Colonic mucosa (tissue), 4 donors: ENCODE measurements at regions not wholly inside any gene's neighbourhood (a gene's known extent, or its start where the extent isn't known, plus 50 kb on each side); places are given as distances from the start of the nearest gene placed in this dataset.

Source experiments
- DNase-seq: peaks from one replicate; pipeline ENCODE4 v3.0.0-alpha.2; 2020
- H3K27ac ChIP-seq: fragments of 200-600 bp; one replicate; pipeline ENCODE4 v1.8.0; 2021
- H3K27me3 ChIP-seq: fragments of 200-600 bp; one replicate; pipeline ENCODE4 v1.8.0; 2021
- H3K36me3 ChIP-seq: fragments of 200-600 bp; one replicate; pipeline ENCODE4 v1.8.0; 2021
- H3K4me1 ChIP-seq: fragments of 200-600 bp; one replicate; pipeline ENCODE4 v1.8.0; 2021; ENCODE audit warnings: mild to moderate bottlenecking
- H3K4me3 ChIP-seq: fragments of 200-600 bp; one replicate; pipeline ENCODE4 v1.8.0; 2021
- H3K9ac ChIP-seq, 2 donors: one replicate each; pipeline ENCODE4 v1.7.0; 2013; ENCODE audit warnings: control low read depth in 2 of 2, low read depth in 2 of 2, low read length in 2 of 2
- H3K9me3 ChIP-seq: fragments of 200-600 bp; one replicate; pipeline ENCODE4 v1.8.0; 2021
- CTCF ChIP-seq: fragments of 200-600 bp; IDR thresholded peaks from one replicate; pipeline ENCODE4 v1.8.0; 2022; ENCODE audit warnings: antibody characterized with exemption, mild to moderate bottlenecking
- intact Hi-C: fragments of 100-400 bp; cut with DNase I; formaldehyde crosslinking; loops from one replicate; pipeline ENCODE4 v1.14.1; 2022
- donor health status: healthy.
- donor health status: DM: no; HTN: no; CAD: no.
- donor health status: DM: no; HTN: no; CAD: no.

GRCh38 chr4:177511611-177512010 is 69.4 kb upstream of the AGA start:
- H3K27ac ChIP-seq: peak overlapping the region; percentile 7
- no peaks in the 10 kb centered on the region for H3K27me3 ChIP-seq
- no peaks in the 10 kb centered on the region for H3K9me3 ChIP-seq
- intact Hi-C loops: no loop called here
- no peaks in the 10 kb centered on the region for H3K4me1 ChIP-seq
- peak; percentile 91 for DNase-seq
- no peaks in the 10 kb centered on the region for H3K36me3 ChIP-seq
- H3K4me3 ChIP-seq: no peak overlapping the region
- no peak overlapping the region for H3K9ac ChIP-seq
- no peak for TF ChIP-seq CTCF

- H3K27ac ChIP-seq: no peak overlapping the region
- no peak overlapping the region for H3K4me3 ChIP-seq
- no peaks in the 10 kb centered on the region for H3K36me3 ChIP-seq
- no peak for TF ChIP-seq CTCF
- intact Hi-C loops: no loop called here
- H3K27me3 ChIP-seq: no peaks in the 10 kb centered on the region
- no peak for DNase-seq
- no peak overlapping the region for H3K9ac ChIP-seq
- no peaks in the 10 kb centered on the region for H3K9me3 ChIP-seq
- H3K4me1 ChIP-seq: no peaks in the 10 kb centered on the region
These were observed 70.4 kb upstream of the AGA start for GRCh38 chr4:177512646-177513045.

GRCh38 chr4:177517862-177518261 is 75.6 kb upstream of the AGA start:
- no peak for DNase-seq
- no peak for TF ChIP-seq CTCF
- H3K4me1 ChIP-seq: no peaks in the 10 kb centered on the region
- H3K36me3 ChIP-seq: no peaks in the 10 kb centered on the region
- intact Hi-C loops: no loop called here
- H3K9ac ChIP-seq: no peak overlapping the region
- no peak overlapping the region for H3K4me3 ChIP-seq
- H3K27ac ChIP-seq: no peak overlapping the region
- no peaks in the 10 kb centered on the region for H3K27me3 ChIP-seq
- H3K9me3 ChIP-seq: no peaks in the 10 kb centered on the region

- H3K4me3 ChIP-seq: no peak overlapping the region
- TF ChIP-seq CTCF: no peak
- no peak overlapping the region for H3K27ac ChIP-seq
- H3K9me3 ChIP-seq: no peaks in the 10 kb centered on the region
- H3K27me3 ChIP-seq: no peaks in the 10 kb centered on the region
- intact Hi-C loops: no loop called here
- H3K9ac ChIP-seq: no peak overlapping the region
- no peaks in the 10 kb centered on the region for H3K36me3 ChIP-seq
- no peak for DNase-seq
- H3K4me1 ChIP-seq: no peaks in the 10 kb centered on the region
These were observed 77.4 kb upstream of the AGA start for GRCh38 chr4:177519481-177520260.

- intact Hi-C loops: no loop called here
- Histone ChIP-seq H3K27me3 (no peaks in the 10 kb centered on the region), H3K9ac (no peak overlapping the region), H3K4me3 (no peak overlapping the region), H3K9me3 (no peaks in the 10 kb centered on the region), H3K27ac (no peak overlapping the region), H3K4me1 (no peaks in the 10 kb centered on the region), H3K36me3 (no peaks in the 10 kb centered on the region)
- no peak for TF ChIP-seq CTCF
- no peak for DNase-seq
These were observed 86.4 kb upstream of the AGA start for GRCh38 chr4:177528620-177529019.
